Ovary (tissue), 7 donors: ENCODE measurements at regions not wholly inside any gene's neighbourhood (a gene's known extent, or its start where the extent isn't known, plus 50 kb on each side); places are given as distances from the start of the nearest gene placed in this dataset.
"Not testable (repeated sequence)": the region's sequence is repeated elsewhere in the genome, so short reads cannot be mapped to it uniquely, and the experiment has no call there.

Experiments
- DNase-seq, 5 donors: peaks; one replicate each; pipeline ENCODE4 v3.0.0-alpha.2; 2019 to 2020
- H3K27ac ChIP-seq, 2 donors: fragments of 200-600 bp; one replicate each; pipeline versions ENCODE4 v1.5.1 to v1.8.0; 2019 to 2022
- H3K27me3 ChIP-seq: fragments of 200-600 bp; one replicate; pipeline ENCODE4 v1.8.0; 2022
- H3K36me3 ChIP-seq: fragments of 200-600 bp; sonication (generic); one replicate; pipeline ENCODE4 v1.5.1; 2019
- H3K4me1 ChIP-seq: one replicate; pipeline ENCODE4 v1.8.1; 2013; ENCODE audit warnings: mild to moderate bottlenecking, moderate library complexity; ENCODE audit not compliant: insufficient read depth
- H3K4me3 ChIP-seq: fragments of 200-600 bp; sonication (generic); one replicate; pipeline ENCODE4 v1.5.1; 2017
- H3K9me3 ChIP-seq, 2 donors: fragments of 200-600 bp in 1 of 2; sonication (generic) in 1 of 2; one replicate each; pipeline versions ENCODE4 v1.5.1 to v1.8.1; 2013 to 2019; ENCODE audit warnings: mild to moderate bottlenecking in 1 of 2, moderate library complexity in 1 of 2
- CTCF ChIP-seq, 3 donors: fragments of 450-650 bp in 2 of 3; fragments of 200-600 bp in 1 of 3; IDR thresholded peaks; one replicate each; pipeline versions ENCODE4 v1.5.1 to v1.8.0; 2016 to 2022; ENCODE audit warnings: antibody characterized with exemption in 3 of 3, mild to moderate bottlenecking in 1 of 3
- EP300 ChIP-seq: sonication (generic); formaldehyde crosslinking; IDR thresholded peaks from one replicate; pipeline ENCODE4 v1.6.1; 2017; ENCODE audit warnings: antibody characterized with exemption
- POLR2A ChIP-seq: fragments of 450-650 bp; IDR thresholded peaks from one replicate; pipeline ENCODE4 v1.6.1; 2017; ENCODE audit warnings: antibody characterized with exemption, mild to moderate bottlenecking, moderate library complexity
- WGBS, 3 donors: extraction: QIAGEN DNeasy Blood & Tissue Kit in 1 of 3; methylation state at CpG; one replicate each; pipeline versions ENCODE4 v1.1.5 to v1.1.7; 2013 to 2017; 5-methylcytosine and 5-hydroxymethylcytosine counted together
- intact Hi-C, 4 donors: fragments of 100-400 bp; cut with DNase I; formaldehyde crosslinking; loops; one replicate each; pipeline versions ENCODE4 v1.11.0 to v1.15.1; 2022 to 2023
- donor health status: DM: no; HTN: no; CAD: no; lungs with moderate emphysema.
- donor health status: DM: no; HTN: no; CAD: no.
- donor health status: Bipolar disorder and iron deficiency.
- donor health status: DM: no; HTN: no; CAD: no.
- donor health status: DM: yes; HTN: yes; CAD: no.

GRCh38 chr3:189419038-189419437 is 212.2 kb upstream of the TP63 start:
- Histone ChIP-seq H3K4me1 (no peaks in the 10 kb centered on the region), H3K9me3 (no peaks in the 10 kb centered on the region), H3K4me3 (no peak overlapping the region), H3K27me3 (no peaks in the 10 kb centered on the region), H3K27ac (no peak overlapping the region), H3K36me3 (no peaks in the 10 kb centered on the region)
- intact Hi-C loops: no loop called here
- WGBS, 3 donors: 39 to 58% (median 41%) methylated on average over 3 of the region's 3 CpGs
- DNase-seq: no peak
- TF ChIP-seq CTCF (IDR thresholded peaks at IDR 0.05) (no peak), EP300 (no peak), POLR2A (no peak)

DNA sequence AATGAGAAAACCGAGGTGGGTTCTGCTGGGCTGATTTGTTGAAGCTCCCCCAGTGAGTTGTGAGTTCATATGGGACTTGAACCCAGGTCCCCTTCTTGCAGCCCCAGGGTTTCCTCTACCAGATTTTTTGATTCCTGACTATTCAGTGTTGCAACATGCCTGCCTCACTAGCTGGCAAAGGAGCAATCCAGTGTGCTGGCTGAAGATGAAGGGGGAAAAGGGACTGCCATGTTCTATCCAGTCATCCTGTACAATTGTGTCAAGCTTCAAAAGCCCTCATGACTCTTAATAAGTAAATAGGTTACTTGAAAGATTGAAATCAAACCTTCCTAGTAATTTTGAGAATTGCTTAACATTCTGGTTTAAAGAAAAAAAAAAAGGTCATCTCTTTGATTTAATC is 211.5 kb upstream of the TP63 start:
- intact Hi-C loops: no loop called here
- Histone ChIP-seq H3K27ac (no peak overlapping the region), H3K9me3 (no peaks in the 10 kb centered on the region), H3K36me3 (no peaks in the 10 kb centered on the region), H3K4me3 (no peak overlapping the region), H3K4me1 (no peaks in the 10 kb centered on the region), H3K27me3 (no peaks in the 10 kb centered on the region)
- 71 to 80% (median 79%) methylated on average over 1 of the region's 1 CpG for WGBS, 3 donors
- TF ChIP-seq POLR2A: no peak
- TF ChIP-seq CTCF (IDR thresholded peaks at IDR 0.05): no peak
- no peak for TF ChIP-seq EP300
- DNase-seq: no peak

- DNase-seq: no peak
- no peak overlapping the region for H3K4me3 ChIP-seq
- 80 to 95% (median 94%) methylated on average over 2 of the region's 2 CpGs for WGBS, 3 donors
- H3K9me3 ChIP-seq: no peaks in the 10 kb centered on the region
- intact Hi-C loops: no loop called here
- TF ChIP-seq CTCF (IDR thresholded peaks at IDR 0.05): no peak
- H3K27ac ChIP-seq: no peak overlapping the region
- no peaks in the 10 kb centered on the region for H3K4me1 ChIP-seq
- no peaks in the 10 kb centered on the region for H3K27me3 ChIP-seq
- H3K36me3 ChIP-seq: no peaks in the 10 kb centered on the region
These were observed 206.3 kb upstream of the TP63 start for GRCh38 chr3:189424922-189425321.

DNA sequence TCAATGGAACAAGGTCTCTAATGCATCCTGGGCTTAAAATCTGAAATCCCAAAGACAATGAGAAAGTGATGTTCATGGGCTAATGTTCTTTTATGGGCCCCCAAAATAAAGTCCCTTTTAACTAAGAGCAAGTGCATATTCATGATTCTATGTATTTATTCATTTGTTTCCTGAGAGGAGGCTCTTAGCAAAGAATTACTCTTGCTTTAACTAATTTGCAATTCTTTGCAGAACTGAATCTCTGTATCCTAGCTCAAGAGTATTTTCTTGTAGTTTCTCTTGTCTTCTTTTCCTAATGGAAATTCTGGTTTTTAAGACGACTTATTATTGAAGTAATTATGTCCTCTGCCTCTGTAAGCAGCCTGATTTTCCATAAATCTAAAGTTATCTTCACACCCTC is 202.2 kb upstream of the TP63 start:
- Histone ChIP-seq H3K36me3 (no peaks in the 10 kb centered on the region), H3K9me3 (no peaks in the 10 kb centered on the region), H3K4me3 (no peak overlapping the region), H3K4me1 (no peaks in the 10 kb centered on the region), H3K27me3 (no peaks in the 10 kb centered on the region), H3K27ac (no peak overlapping the region)
- intact Hi-C loops: no loop called here
- WGBS, 3 donors: 6 to 9% (median 7%) methylated on average over 1 of the region's 1 CpG
- no peak for DNase-seq
- TF ChIP-seq EP300 (no peak), POLR2A (no peak), CTCF (IDR thresholded peaks at IDR 0.05) (no peak)

DNA sequence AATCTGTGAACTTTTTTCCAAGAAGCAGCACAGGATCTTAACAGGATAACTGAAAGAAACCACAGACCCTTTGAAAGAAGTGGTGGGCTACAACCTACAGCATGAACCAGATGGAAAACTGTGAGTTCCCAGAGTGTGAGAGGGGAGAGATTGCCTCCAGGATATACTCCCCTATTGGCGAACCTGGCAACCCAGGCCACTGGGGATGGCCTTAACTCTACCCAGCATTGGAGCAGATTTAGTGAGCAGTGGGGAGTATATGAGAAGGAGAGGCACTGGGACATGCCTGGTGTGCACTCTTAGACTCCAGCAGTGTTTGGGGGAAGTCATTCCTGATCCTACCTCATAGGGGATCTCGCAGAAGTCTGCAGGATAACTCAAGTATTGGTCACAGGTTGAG is 201.0 kb upstream of the TP63 start:
- Histone ChIP-seq H3K9me3 (no peaks in the 10 kb centered on the region), H3K36me3 (no peaks in the 10 kb centered on the region), H3K4me3 (no peak overlapping the region), H3K27me3 (no peaks in the 10 kb centered on the region), H3K4me1 (no peaks in the 10 kb centered on the region), H3K27ac (no peak overlapping the region)
- no peak for DNase-seq
- no peak for TF ChIP-seq POLR2A
- no peak for TF ChIP-seq CTCF (IDR thresholded peaks at IDR 0.05)
- TF ChIP-seq EP300: no peak
- 85 to 93% (median 91%) methylated on average over 2 of the region's 2 CpGs for WGBS, 3 donors
- intact Hi-C loops: no loop called here

DNA sequence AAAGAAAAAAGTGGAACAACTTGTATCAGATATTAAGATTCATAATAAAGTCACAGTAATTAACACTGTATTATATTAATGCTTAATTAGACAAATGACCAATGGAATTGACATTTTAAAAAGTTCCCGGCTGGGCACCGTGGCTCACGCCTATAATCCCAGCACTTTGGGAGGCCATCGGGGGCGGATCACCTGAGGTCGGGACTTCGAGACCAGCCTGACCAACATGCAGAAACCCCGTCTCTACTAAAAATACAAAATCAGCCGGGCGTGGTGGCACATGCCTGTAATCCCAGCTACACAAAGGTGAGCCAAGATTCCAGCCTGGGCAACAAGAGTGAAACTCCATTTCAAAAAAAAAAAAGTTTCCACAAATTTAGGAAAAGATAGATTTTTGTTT is 188.9 kb upstream of the TP63 start:
- H3K9me3 ChIP-seq, intact Hi-C loops, H3K27me3 ChIP-seq, H3K4me3 ChIP-seq, H3K36me3 ChIP-seq, H3K4me1 ChIP-seq, H3K27ac ChIP-seq, DNase-seq: not testable (repeated sequence)
- 91 to 93% (median 93%) methylated on average over 10 of the region's 10 CpGs for WGBS, 3 donors
